WTC11 (cell line): ENCODE measurements at regions not wholly inside any gene's neighbourhood (a gene's known extent, or its start where the extent isn't known, plus 50 kb on each side); places are given as distances from the start of the nearest gene placed in this dataset.

ENCODE experiments used
- ATAC-seq: fragments of 200-7000 bp; cut with Tn5 transposase; 2 replicates; pipeline ENCODE4 v1.10.0; 2021; ENCODE audit warnings: mild to moderate bottlenecking, moderate library complexity
- CTCF ChIA-PET: fragments of 300-600 bp; sonication (Branson Sonifier 250); formaldehyde crosslinking; loops from one replicate; lab custom pipeline; 2021; ENCODE audit warnings: antibody characterized with exemption; lab: Charles Lee
- POLR2A ChIA-PET: fragments of 350-600 bp; sonication (Branson Sonifier 250); formaldehyde crosslinking; loops from one replicate; lab custom pipeline; 2021; ENCODE audit warnings: antibody characterized with exemption; lab: Charles Lee
- DNase-seq: peaks from one replicate; pipeline ENCODE4 v3.0.0; 2021; ENCODE audit warnings: low spot score
- H3K27ac Mint-ChIP-seq: 2 replicates; pipeline ENCODE4 v1.8.0; 2021; ENCODE audit warnings: mixed read lengths
- H3K27me3 Mint-ChIP-seq: 2 replicates; pipeline ENCODE4 v1.8.0; 2021; ENCODE audit warnings: low read depth, mild to moderate bottlenecking, moderate library complexity, mixed read lengths
- H3K36me3 Mint-ChIP-seq: 2 replicates; pipeline ENCODE4 v1.8.0; 2021; ENCODE audit warnings: mixed read lengths
- H3K4me1 Mint-ChIP-seq: 2 replicates; pipeline ENCODE4 v1.8.0; 2022; ENCODE audit warnings: mixed read lengths
- H3K4me3 Mint-ChIP-seq: 2 replicates; pipeline ENCODE4 v1.8.0; 2021; ENCODE audit warnings: mild to moderate bottlenecking, moderate library complexity, mixed read lengths
- H3K9me3 Mint-ChIP-seq: 2 replicates; pipeline ENCODE4 v1.8.0; 2021; ENCODE audit warnings: mixed read lengths
- AFF4 ChIP-seq: sonication (generic); formaldehyde crosslinking; IDR thresholded peaks from 2 replicates; pipeline ENCODE4 v1.8.1; 2023; ENCODE audit warnings: mild to moderate bottlenecking, missing genetic modification reagents, borderline replicate concordance
- ARID4B ChIP-seq: sonication (generic); formaldehyde crosslinking; IDR thresholded peaks from 2 replicates; pipeline ENCODE4 v1.8.0; 2023; ENCODE audit warnings: missing genetic modification reagents, mild to moderate bottlenecking, borderline replicate concordance
- CTCF ChIP-seq: fragments of 200-600 bp; IDR thresholded peaks from 2 replicates; pipeline ENCODE4 v1.8.0; 2022; ENCODE audit warnings: antibody characterized with exemption
- FOXP1 ChIP-seq: sonication (generic); formaldehyde crosslinking; IDR thresholded peaks from 2 replicates; pipeline ENCODE4 v1.8.0; 2022; ENCODE audit warnings: missing genetic modification reagents, mild to moderate bottlenecking, moderate library complexity, borderline replicate concordance
- GABPB1 ChIP-seq: sonication (generic); formaldehyde crosslinking; IDR thresholded peaks from 2 replicates; pipeline ENCODE4 v1.8.1; 2023; ENCODE audit warnings: mild to moderate bottlenecking, missing genetic modification reagents
- GRHL2 ChIP-seq: fragments of 250-450 bp; sonication (Bioruptor Pico); IDR thresholded peaks from 2 replicates; pipeline ENCODE4 v1.8.0; 2022; ENCODE audit warnings: mild to moderate bottlenecking, moderate library complexity; ENCODE audit not compliant: insufficient replicate concordance, severe bottlenecking
- HMGA2 ChIP-seq: fragments of 250-450 bp; sonication (Bioruptor Pico); IDR thresholded peaks from 2 replicates; pipeline ENCODE4 v1.4.0; 2021; ENCODE audit warnings: mild to moderate bottlenecking, moderate library complexity
- KAT7 ChIP-seq: sonication (generic); formaldehyde crosslinking; IDR thresholded peaks from 2 replicates; pipeline ENCODE4 v1.8.1; 2023; ENCODE audit warnings: missing genetic modification reagents, mild to moderate bottlenecking, borderline replicate concordance
- NFE2L1 ChIP-seq: sonication (generic); formaldehyde crosslinking; IDR thresholded peaks from 2 replicates; pipeline ENCODE4 v1.8.1; 2023; ENCODE audit warnings: missing genetic modification reagents
- ZNF138 ChIP-seq: sonication (generic); formaldehyde crosslinking; conservative IDR thresholded peaks from 2 replicates; pipeline ENCODE4 v1.8.1; 2022; ENCODE audit warnings: mild to moderate bottlenecking, moderate library complexity, missing genetic modification reagents
- ZNF396 ChIP-seq: fragments of 250-450 bp; sonication (Bioruptor Pico); IDR thresholded peaks from 2 replicates; pipeline ENCODE4 v1.8.0; 2021; ENCODE audit warnings: mild to moderate bottlenecking, moderate library complexity, borderline replicate concordance
- ZNF416 ChIP-seq: fragments of 250-450 bp; sonication (Bioruptor Pico); IDR thresholded peaks from 2 replicates; pipeline ENCODE4 v1.9.0; 2021; ENCODE audit warnings: mild to moderate bottlenecking, inconsistent platforms
- ZNF532 ChIP-seq: fragments of 250-450 bp; sonication (Bioruptor Pico); IDR thresholded peaks from 2 replicates; pipeline ENCODE4 v1.9.0; 2021; ENCODE audit warnings: mild to moderate bottlenecking, borderline replicate concordance
- TF ChIP-seq, protein P1 (sequence below): sonication (generic); formaldehyde crosslinking; conservative IDR thresholded peaks from 2 replicates; pipeline ENCODE4 v1.8.1; 2022; ENCODE audit warnings: mild to moderate bottlenecking, missing genetic modification reagents
- TF ChIP-seq, protein P2 (sequence below): sonication (generic); formaldehyde crosslinking; IDR thresholded peaks from 2 replicates; pipeline ENCODE4 v1.8.1; 2022; ENCODE audit warnings: mild to moderate bottlenecking, missing genetic modification reagents, moderate library complexity, borderline replicate concordance
- TF ChIP-seq, protein P3 (sequence below): sonication (generic); formaldehyde crosslinking; IDR thresholded peaks from 2 replicates; pipeline ENCODE4 v1.8.0; 2023; ENCODE audit warnings: missing genetic modification reagents

DNA sequence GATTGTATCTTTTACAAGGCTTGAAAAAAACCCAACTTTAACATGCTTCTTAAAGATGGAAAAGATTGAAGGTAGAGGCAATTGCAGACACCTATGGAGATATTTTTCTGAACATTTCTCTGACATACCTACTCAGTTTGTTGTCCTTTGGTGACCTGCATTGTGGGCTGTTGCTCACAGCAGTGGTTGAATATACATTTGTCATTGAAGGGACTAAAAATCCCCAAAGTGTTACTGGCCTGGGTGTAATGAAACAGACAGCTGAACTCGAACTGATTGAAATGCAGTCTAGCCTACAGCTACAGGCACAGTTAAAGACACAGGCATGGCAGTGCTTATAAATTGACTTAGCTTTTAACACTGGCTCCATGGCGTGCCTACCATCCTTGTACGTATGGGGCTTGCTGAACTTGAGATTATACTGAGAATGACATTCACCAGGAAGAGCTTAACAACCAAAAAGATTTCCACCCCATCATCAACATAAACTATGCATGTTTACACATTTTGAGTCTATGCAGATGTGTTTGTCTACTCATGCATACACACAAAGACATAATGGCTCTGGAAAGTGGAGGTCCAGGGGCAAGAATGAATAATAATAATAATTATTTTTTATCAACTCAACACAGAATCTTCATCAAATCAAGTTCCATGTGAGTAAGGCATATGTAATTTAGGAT lies 83.2 kb upstream of the NOX3 start:
- ChIA-PET POLR2A (interaction anchor here (0.7 kb wide), 1 partner anchor 137 kb away, joined by 7 read pairs; no protein-coding TSS in a partner anchor), CTCF (no interaction called here)
- H3K27me3 Mint-ChIP-seq, result no peaks in the 10 kb centered on the region

More for the DNA sequence above, 83.2 kb upstream of the NOX3 start:
- H3K4me3 Mint-ChIP-seq, result no peak overlapping the region
- H3K27ac Mint-ChIP-seq, result no peak overlapping the region
- DNase-seq, result no peak
- TF ChIP-seq, protein P1, sequence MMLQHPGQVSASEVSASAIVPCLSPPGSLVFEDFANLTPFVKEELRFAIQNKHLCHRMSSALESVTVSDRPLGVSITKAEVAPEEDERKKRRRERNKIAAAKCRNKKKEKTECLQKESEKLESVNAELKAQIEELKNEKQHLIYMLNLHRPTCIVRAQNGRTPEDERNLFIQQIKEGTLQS, result no peak
- TF ChIP-seq, protein P2, sequence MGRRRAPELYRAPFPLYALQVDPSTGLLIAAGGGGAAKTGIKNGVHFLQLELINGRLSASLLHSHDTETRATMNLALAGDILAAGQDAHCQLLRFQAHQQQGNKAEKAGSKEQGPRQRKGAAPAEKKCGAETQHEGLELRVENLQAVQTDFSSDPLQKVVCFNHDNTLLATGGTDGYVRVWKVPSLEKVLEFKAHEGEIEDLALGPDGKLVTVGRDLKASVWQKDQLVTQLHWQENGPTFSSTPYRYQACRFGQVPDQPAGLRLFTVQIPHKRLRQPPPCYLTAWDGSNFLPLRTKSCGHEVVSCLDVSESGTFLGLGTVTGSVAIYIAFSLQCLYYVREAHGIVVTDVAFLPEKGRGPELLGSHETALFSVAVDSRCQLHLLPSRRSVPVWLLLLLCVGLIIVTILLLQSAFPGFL (CRISPR knock-in tag), result no peak
- TF ChIP-seq KAT7 (CRISPR knock-in tag) (no peak), ZNF416 (CRISPR knock-in tag) (no peak), ZNF138 (CRISPR knock-in tag) (no peak), GRHL2 (CRISPR knock-in tag) (no peak), AFF4 (CRISPR knock-in tag) (no peak), ZNF396 (CRISPR knock-in tag) (no peak), CTCF (no peak), FOXP1 (CRISPR knock-in tag) (no peak), NFE2L1 (CRISPR knock-in tag) (no peak), ARID4B (CRISPR knock-in tag) (no peak), HMGA2 (CRISPR knock-in tag) (no peak), ZNF532 (CRISPR knock-in tag) (no peak), GABPB1 (CRISPR knock-in tag) (no peak)
- TF ChIP-seq, protein P3, sequence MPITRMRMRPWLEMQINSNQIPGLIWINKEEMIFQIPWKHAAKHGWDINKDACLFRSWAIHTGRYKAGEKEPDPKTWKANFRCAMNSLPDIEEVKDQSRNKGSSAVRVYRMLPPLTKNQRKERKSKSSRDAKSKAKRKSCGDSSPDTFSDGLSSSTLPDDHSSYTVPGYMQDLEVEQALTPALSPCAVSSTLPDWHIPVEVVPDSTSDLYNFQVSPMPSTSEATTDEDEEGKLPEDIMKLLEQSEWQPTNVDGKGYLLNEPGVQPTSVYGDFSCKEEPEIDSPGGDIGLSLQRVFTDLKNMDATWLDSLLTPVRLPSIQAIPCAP (CRISPR knock-in tag), result no peak
- TF ChIP-seq, all 79 proteins: peak for 0
- Mint-ChIP-seq H3K9me3 (peaks cover 11% of the 10 kb centered on the region), H3K4me1 (peaks cover 6% of the 10 kb centered on the region; the same call in 1 of the 2 replicates), H3K36me3 (no peaks in the 10 kb centered on the region)
- no peak for ATAC-seq
